Heart left ventricle (tissue), 13 donors: ENCODE measurements at regions not wholly inside any gene's neighbourhood (a gene's known extent, or its start where the extent isn't known, plus 50 kb on each side); places are given as distances from the start of the nearest gene placed in this dataset.

Experiments used
- CTCF ChIP-seq, 12 donors: fragments of 200-600 bp; sonication (generic) in 4 of 12; IDR thresholded peaks; one replicate each; pipeline versions ENCODE4 v1.5.0 to v1.8.0; 2018 to 2022; ENCODE audit warnings: antibody characterized with exemption in 12 of 12, mild to moderate bottlenecking in 5 of 12
- POLR2A ChIP-seq, 2 donors: fragments of 450-650 bp; IDR thresholded peaks; one replicate each; pipeline ENCODE4 v1.6.1; 2017; ENCODE audit warnings: antibody characterized with exemption in 2 of 2, mild to moderate bottlenecking in 2 of 2, moderate library complexity in 2 of 2
- donor health status: ischemic (EF 13 %, LVEDD 7.1; RV severe dilation, severe dysfunction).
- donor health status: DM: no; HTN: yes; CAD: no.
- donor health status: DM: no; HTN: no; CAD: no.
- donor health status: ischemic (EF 25% LVEDD 6.9; RV normal size, moderate dysfunction).
- donor health status: ischemic (EF 25% LVEDD 5.7; RV mildly dilated, moderate dysfunction).
- donor health status: ischemic (EF 35%, LVEDD 5.7; RV mildly dilated, moderate dysfunction).
- donor health status: nonischemic (EF 11% LVEDD 7.7; RV severe dilation, severe dysfunction).
- donor health status: DM: yes; HTN: yes; CAD: no.
- donor health status: PGD.
- donor health status: ischemic (EF 29% LVEDD 5.4; RV normal size, mild dysfunction).
- donor health status: nonischemic (EF 23%, LVEDD 6.1; RV moderate dilation, normal function).

GRCh38 chr1:209241487-209241886 is 342.0 kb upstream of the CAMK1G start:
- TF ChIP-seq CTCF (IDR thresholded peaks at IDR 0.05) = no peak
- no peak for TF ChIP-seq POLR2A (IDR thresholded peaks at IDR 0.05)
